Cerebellar cortex (tissue), 1 donor: ENCODE measurements at regions not wholly inside any gene's neighbourhood (a gene's known extent, or its start where the extent isn't known, plus 50 kb on each side); places are given as distances from the start of the nearest gene placed in this dataset.
"Not testable (repeated sequence)": the region's sequence is repeated elsewhere in the genome, so short reads cannot be mapped to it uniquely, and the experiment has no call there.

Experiments
- DNase-seq: peaks from one replicate; pipeline ENCODE4 v3.0.0-alpha.2; 2015; ENCODE audit warnings: low spot score

- no peak for DNase-seq
Observed at GRCh38 chr5:166188501-166189325, 2102.7 kb upstream of the WWC1 start.

- no peak for DNase-seq
Observed at GRCh38 chr5:166192696-166193095, 2098.7 kb upstream of the WWC1 start.

DNA sequence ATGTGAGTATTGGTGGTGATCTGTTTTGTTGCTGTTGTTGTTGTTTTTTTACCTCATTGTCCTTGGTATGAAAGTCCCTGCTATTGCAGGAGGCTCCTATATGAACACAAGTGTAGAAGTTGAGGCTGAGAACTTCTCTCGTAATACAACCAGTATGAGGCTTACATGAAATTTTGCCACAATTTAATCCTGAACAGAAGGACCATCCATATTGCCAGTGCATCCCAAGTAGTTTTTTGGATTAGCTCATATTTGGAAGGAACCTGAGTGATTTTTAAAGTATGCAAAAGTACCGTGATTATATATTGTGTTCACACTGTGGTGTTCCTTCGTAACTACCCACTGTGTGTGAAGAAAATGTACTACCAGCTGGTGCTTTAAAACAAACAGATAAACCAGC is 2095.5 kb upstream of the WWC1 start:
- DNase-seq, result no peak

DNA sequence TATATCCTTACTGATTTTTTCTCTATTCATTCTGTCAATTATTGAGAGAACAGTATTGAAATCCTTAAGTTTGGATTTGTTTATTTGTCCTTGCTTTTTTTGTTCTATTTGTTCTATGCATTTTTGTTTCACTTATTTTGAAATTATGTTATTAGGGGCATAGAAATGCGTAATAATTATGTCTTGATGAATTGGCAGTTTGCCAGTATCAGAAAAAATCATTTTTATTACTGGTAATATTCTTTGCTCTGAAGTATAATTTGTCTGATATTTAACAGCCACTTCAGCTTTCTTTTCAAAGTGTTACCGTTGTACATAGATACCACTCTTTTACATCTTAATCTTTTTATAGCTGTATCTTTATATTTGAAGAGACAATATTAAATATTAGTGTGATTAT is 2090.9 kb upstream of the WWC1 start:
- no peak for DNase-seq

DNA sequence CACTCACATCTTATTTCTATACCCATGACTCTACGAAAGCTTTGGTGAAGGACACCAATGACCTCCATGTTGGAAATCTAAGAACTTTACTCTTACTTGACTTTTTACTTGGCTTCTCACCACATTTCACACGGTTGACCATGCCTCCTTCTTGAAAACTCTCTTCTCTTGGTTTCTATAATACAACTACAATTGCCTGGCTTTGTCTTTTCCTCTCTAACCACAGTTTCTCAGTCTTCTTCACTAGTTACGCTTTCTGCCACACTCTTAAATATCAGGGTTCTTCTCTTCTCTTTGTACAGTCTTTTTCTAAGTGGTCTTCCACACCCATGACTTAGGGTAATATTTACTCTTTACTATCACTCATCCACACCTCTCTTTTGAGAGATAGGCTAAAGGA is 2079.8 kb upstream of the WWC1 start:
- no peak for DNase-seq

- DNase-seq, result no peak
Observed at GRCh38 chr5:166236327-166236726, 2055.1 kb upstream of the WWC1 start.

DNA sequence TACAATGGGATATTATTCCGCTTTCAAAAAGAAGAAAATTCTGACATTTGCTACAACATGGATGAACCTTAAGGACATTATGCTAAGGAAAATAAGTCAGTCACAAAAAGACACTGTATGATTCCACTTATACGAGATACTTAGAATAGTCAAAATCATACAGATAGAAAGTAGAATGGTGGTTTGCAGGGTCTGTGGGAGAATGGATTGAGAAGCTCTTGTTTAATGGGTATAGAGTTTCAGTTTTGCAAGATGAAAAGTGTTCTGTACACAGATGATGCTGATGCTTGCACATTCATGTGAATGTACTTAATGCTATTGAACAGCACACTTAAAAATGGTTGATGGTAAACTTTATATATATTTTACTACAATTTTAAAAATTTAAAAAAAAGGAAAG is 2050.7 kb upstream of the WWC1 start:
- no peak for DNase-seq

DNA sequence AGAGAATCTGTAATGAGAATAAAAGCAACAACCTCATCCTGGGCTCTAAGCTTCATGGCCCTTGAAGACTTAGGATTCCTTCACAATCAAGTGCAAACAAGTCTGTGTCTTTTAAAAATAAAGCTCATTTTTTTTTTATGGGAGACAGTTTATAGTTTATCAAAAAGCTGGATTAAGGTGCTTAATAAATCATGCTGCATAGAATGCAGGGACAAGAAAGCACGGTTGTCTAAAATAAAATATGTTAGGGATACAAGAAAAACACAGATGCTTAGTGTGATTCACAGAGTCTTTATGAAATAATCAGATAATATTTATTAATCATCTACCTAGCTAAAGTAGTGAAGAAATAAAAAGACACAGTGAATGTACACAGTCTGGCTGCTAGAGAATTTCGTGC is 2045.9 kb upstream of the WWC1 start:
- DNase-seq, result no peak

- DNase-seq, result no peak
Observed at GRCh38 chr5:166251786-166252185, 2039.7 kb upstream of the WWC1 start.

GRCh38 chr5:166257661-166258060 is 2033.8 kb upstream of the WWC1 start:
- DNase-seq, result no peak

- no peak for DNase-seq
Observed at GRCh38 chr5:166262395-166262794, 2029.0 kb upstream of the WWC1 start.

GRCh38 chr5:166267907-166268306 is 2023.5 kb upstream of the WWC1 start:
- DNase-seq, result no peak

- no peak for DNase-seq
Observed at GRCh38 chr5:166270712-166271111, 2020.7 kb upstream of the WWC1 start.

DNA sequence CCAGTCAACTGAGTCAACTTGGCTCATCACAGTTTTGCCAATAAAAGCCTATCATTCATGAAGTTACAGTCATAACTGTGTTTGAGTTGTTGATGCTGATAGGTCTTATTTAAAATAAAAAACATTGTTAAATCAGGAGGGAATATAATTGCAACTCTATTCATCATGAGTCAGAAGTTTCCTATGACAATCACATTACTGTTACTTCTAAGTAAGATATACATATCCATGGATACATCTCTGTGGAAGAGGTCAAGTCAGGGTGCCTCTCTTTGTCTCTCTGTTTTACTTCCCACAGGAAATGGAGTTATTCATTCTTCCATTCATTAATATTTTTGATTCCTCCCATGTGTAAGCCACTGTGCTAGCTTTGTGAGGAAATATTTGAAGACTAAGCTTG is 2015.4 kb upstream of the WWC1 start:
- DNase-seq, result no peak

DNA sequence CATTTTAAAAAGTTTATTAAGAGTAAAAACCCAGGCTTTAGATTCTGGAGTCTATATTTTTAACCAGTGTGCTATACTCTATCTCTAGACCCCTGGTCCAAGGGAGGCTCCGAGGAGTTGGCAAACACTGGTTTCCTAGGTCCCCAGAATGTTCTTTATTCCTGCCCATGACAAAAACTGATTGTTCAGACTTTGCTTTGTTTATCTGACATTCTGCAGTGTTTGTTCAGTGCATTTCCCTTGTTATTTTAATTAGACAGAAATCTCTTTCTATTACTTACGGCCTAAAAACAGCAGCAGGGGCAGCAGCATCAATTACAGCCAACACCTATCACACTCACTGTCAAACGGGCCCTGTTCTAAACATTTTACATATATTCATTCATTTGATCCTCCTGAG is 2011.6 kb upstream of the WWC1 start:
- no peak for DNase-seq

GRCh38 chr5:166281433-166281832 is 2010.0 kb upstream of the WWC1 start:
- no peak for DNase-seq

- no peak for DNase-seq
Observed at GRCh38 chr5:166282939-166283338, 2008.5 kb upstream of the WWC1 start.

DNA sequence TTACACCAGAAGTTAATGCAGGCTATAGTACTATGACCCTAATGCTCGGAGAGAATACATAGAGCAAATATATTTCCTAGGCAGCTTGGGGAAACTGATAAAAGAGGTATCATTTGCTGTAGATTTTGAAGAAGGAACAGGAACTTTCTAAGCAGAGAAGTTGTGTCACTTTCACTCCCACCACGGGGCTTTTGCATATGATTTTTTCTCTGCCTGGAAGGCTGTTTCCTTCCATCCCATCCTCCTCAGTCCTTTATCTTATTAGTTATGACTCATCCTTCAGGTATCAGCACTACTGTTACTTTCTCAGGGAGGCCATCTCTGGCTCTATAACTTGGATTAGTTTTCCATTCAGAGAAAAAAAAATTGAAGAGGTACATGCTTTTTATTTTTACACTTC is 2006.1 kb upstream of the WWC1 start:
- no peak for DNase-seq

DNA sequence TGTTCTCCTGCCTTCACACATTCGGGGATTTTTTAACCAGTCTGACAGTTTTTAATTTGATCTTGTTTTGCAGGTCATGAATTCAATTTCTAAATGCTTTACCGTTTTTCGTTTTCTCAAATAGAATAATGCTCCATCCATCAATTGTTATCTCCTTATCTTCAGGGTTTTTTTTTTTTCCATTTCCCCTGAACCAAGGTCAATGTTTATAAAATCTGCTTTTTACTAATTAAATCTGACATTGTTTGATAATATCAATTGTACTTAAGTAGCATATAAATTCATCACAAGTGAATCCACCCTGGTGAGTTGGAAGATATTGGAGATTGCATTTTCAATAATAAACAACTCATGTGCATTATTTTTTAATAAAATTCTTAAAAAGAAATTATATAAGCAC is 2004.6 kb upstream of the WWC1 start:
- DNase-seq, result no peak

- no peak for DNase-seq
Observed at GRCh38 chr5:166287866-166288265, 2003.6 kb upstream of the WWC1 start.

DNA sequence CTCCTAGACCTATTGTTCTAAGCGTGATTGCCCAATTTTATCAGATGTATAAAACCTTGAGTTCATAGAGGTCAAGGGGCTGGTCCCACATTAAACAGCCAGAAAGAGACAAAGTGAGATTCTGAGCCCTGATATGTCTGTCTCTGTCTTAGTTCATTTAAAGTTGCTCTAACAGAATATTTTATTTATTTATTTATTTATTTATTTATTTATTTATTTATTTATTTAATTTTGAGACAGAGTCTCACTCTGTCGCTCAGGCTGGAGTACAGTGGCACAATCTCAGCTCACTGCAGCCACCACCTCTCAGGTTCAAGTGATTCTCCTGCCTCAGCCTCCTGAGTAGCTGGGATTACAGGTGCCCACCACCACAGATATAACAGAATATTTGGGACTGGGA is 1999.6 kb upstream of the WWC1 start:
- not testable (repeated sequence) for DNase-seq

- DNase-seq, result no peak
Observed at GRCh38 chr5:166293892-166294291, 1997.6 kb upstream of the WWC1 start.

DNA sequence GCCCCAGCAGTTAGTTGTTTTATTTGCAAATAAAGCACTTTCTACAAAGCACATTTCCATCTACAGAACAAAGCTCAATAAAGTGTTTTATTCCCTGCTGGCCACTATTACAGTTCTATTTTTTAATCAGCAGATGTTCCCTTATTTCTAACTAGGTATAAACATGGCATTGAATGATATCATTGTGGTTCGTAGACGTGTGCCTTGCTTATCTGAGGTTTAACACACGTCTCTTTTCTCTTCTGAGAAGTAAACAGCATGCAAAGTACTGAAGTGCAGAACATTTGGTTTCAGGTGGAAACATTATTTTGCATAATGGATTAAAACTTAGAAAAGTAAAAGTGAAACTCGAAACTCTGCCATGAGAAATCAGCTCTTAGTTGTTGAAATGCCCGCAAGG is 1989.3 kb upstream of the WWC1 start:
- DNase-seq, result no peak

- DNase-seq, result no peak
Observed at GRCh38 chr5:166317425-166317824, 1974.0 kb upstream of the WWC1 start.
